NB4 (cell line): ENCODE measurements at regions not wholly inside any gene's neighbourhood (a gene's known extent, or its start where the extent isn't known, plus 50 kb on each side); places are given as distances from the start of the nearest gene placed in this dataset.
A peak's percentile ranks its signal among the peaks of the same experiment; 100 is the strongest.

Source experiments
- DNase-seq: peaks from one replicate; pipeline ENCODE4 v3.0.0; 2010; ENCODE audit warnings: low read depth
- H3K4me3 ChIP-seq: one replicate; pipeline ENCODE4 v1.5.1; 2011; ENCODE audit warnings: mild to moderate bottlenecking, low read depth, low read length, moderate library complexity
- CTCF ChIP-seq: IDR thresholded peaks from one replicate; pipeline ENCODE4 v1.5.1; 2012; ENCODE audit warnings: low read depth, low read length
- MAX ChIP-seq: IDR thresholded peaks from 2 replicates; pipeline ENCODE4 v1.6.1; 2011; ENCODE audit warnings: low read depth, low read length
- MYC ChIP-seq: IDR thresholded peaks from 2 replicates; pipeline ENCODE4 v1.6.1; 2011; ENCODE audit warnings: low read depth, low read length
- POLR2A ChIP-seq: IDR thresholded peaks from 2 replicates; pipeline ENCODE4 v1.6.1; 2011; ENCODE audit warnings: mild to moderate bottlenecking; ENCODE audit not compliant: insufficient read length; ENCODE audit errors: extremely low read depth

- peak; percentile 34 for DNase-seq
- H3K4me3 ChIP-seq, result no peak overlapping the region
- no peak for TF ChIP-seq POLR2A
- no peak for TF ChIP-seq MYC
- TF ChIP-seq CTCF, result no peak
- TF ChIP-seq MAX, result no peak
Measured at GRCh38 chr17:17424552-17424951, 52.2 kb upstream of the MED9 start.

GRCh38 chr17:17425005-17425404, 51.8 kb upstream of the MED9 start:
- no peak overlapping the region for H3K4me3 ChIP-seq
- no peak for TF ChIP-seq MYC
- TF ChIP-seq POLR2A, result no peak
- no peak for TF ChIP-seq CTCF
- no peak for TF ChIP-seq MAX
- no peak for DNase-seq

- TF ChIP-seq POLR2A (no peak), MYC (no peak), CTCF (no peak), MAX (no peak)
- no peak for DNase-seq
- no peak overlapping the region for H3K4me3 ChIP-seq
Measured at GRCh38 chr17:17425591-17425990, 51.2 kb upstream of the MED9 start.

GRCh38 chr17:17426184-17426583, 50.6 kb upstream of the MED9 start:
- TF ChIP-seq MAX (no peak), CTCF (no peak), POLR2A (no peak), MYC (no peak)
- H3K4me3 ChIP-seq, result no peak overlapping the region
- DNase-seq, result no peak
